ENCODE measurements at regions not wholly inside any gene's neighbourhood (a gene's known extent, or its start where the extent isn't known, plus 50 kb on each side); places are given as distances from the start of the nearest gene placed in this dataset.

- 97% methylated on average over 11 of the region's 24 CpGs for WGBS (ENCODE audit: insufficient coverage)
- no peak overlapping the region for H3K27ac Mint-ChIP-seq
- no peaks in the 10 kb centered on the region for H3K36me3 ChIP-seq (replicated peaks in 1 of 2; ENCODE audit: control extremely low read depth in 1 of 2, control insufficient read depth in 1 of 2, extremely low read depth in 1 of 2, insufficient read depth in 2 of 2, low read length in 1 of 2)
- H3K9ac ChIP-seq (ENCODE audit: low read length), result no peak overlapping the region
- no peak for ATAC-seq (ENCODE audit: low read depth)
- H3K27ac ChIP-seq (ENCODE audit: low read length in 2 of 2), result no peak overlapping the region
- peaks cover 0 to 12% (median under 1%) of the 10 kb centered on the region in 3 donors for H3K9me3 ChIP-seq (ENCODE audit: control extremely low read depth in 1 of 3, control insufficient read depth in 2 of 3, insufficient read depth in 1 of 3, low read length in 2 of 3)
- no peaks in the 10 kb centered on the region for H3K4me1 ChIP-seq (ENCODE audit: control insufficient read depth in 2 of 2, insufficient read depth in 2 of 2, low read length in 2 of 2)
- H3K79me2 ChIP-seq (ENCODE audit: control insufficient read depth, insufficient read depth, low read length), result no peaks in the 10 kb centered on the region
- H3K4me1 Mint-ChIP-seq, result no peaks in the 10 kb centered on the region
- no peaks in the 10 kb centered on the region for H3K9me3 Mint-ChIP-seq (ENCODE audit: insufficient read depth)
- no peaks in the 10 kb centered on the region for H3K27me3 ChIP-seq (replicated peaks in 1 of 4; ENCODE audit: control extremely low read depth in 1 of 4, control insufficient read depth in 3 of 4, insufficient read depth in 4 of 4, low read length in 3 of 4)
- ChIA-PET POLR2A (no interaction called here), CTCF (no interaction called here)
- intact Hi-C loops (cut with micrococcal nuclease), result no loop called here
- TF ChIP-seq, protein P1, sequence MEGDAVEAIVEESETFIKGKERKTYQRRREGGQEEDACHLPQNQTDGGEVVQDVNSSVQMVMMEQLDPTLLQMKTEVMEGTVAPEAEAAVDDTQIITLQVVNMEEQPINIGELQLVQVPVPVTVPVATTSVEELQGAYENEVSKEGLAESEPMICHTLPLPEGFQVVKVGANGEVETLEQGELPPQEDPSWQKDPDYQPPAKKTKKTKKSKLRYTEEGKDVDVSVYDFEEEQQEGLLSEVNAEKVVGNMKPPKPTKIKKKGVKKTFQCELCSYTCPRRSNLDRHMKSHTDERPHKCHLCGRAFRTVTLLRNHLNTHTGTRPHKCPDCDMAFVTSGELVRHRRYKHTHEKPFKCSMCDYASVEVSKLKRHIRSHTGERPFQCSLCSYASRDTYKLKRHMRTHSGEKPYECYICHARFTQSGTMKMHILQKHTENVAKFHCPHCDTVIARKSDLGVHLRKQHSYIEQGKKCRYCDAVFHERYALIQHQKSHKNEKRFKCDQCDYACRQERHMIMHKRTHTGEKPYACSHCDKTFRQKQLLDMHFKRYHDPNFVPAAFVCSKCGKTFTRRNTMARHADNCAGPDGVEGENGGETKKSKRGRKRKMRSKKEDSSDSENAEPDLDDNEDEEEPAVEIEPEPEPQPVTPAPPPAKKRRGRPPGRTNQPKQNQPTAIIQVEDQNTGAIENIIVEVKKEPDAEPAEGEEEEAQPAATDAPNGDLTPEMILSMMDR (IDR thresholded peaks at IDR 0.05), result no peak
- TF ChIP-seq EZH2 (IDR thresholded peaks at IDR 0.05; ENCODE audit: borderline replicate concordance, insufficient read depth, low read depth, low read length, poor library complexity, severe bottlenecking), result no peak
- no peaks in the 10 kb centered on the region for H4K20me1 ChIP-seq (ENCODE audit: control insufficient read depth, insufficient read depth, low read length, poor library complexity, severe bottlenecking)
- DNase-seq, result no peak
- no peak overlapping the region for H3K4me3 Mint-ChIP-seq
- H3K4me3 ChIP-seq (ENCODE audit: control extremely low read depth in 1 of 5, extremely low read depth in 1 of 5, insufficient read depth in 1 of 5, low read depth in 2 of 5, low read length in 4 of 5), result no peak overlapping the region
- H2AFZ ChIP-seq (ENCODE audit: insufficient read depth, low read depth, low read length, poor library complexity, severe bottlenecking), result no peak overlapping the region
- H3K4me2 ChIP-seq (replicated peaks; ENCODE audit: low read depth, low read length, poor library complexity, severe bottlenecking), result no peak overlapping the region
- no peaks in the 10 kb centered on the region for H3K27me3 Mint-ChIP-seq
Measured at GRCh38 chr4:187176261-187176910, 452.7 kb upstream of the FAT1 start.

DNA sequence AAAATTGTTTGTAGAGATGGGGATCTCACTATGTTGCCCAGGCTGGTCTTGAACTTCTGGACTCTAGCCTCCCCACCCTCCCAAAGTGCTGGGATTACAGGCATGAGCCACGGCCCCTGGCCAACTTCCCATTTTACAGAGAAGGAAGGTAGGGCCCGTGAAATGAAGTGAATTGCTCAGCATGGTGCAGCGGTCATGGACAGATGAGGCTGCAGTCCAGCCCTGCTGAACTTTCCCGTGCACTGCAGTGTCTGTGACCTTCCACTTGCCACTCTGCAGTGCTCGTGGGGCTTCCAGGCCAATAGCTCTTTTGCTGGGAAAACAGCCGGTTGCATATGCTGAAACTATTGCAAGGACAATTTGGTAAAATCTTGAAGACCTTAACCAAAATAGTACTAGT, 454.4 kb upstream of the FAT1 start:
- Histone ChIP-seq H3K9ac (ENCODE audit: low read length) (no peak overlapping the region), H2AFZ (ENCODE audit: insufficient read depth, low read depth, low read length, poor library complexity, severe bottlenecking) (no peak overlapping the region), H3K27me3 (replicated peaks in 1 of 4; ENCODE audit: control extremely low read depth in 1 of 4, control insufficient read depth in 3 of 4, insufficient read depth in 4 of 4, low read length in 3 of 4) (no peaks in the 10 kb centered on the region), H3K36me3 (replicated peaks in 1 of 2; ENCODE audit: control extremely low read depth in 1 of 2, control insufficient read depth in 1 of 2, extremely low read depth in 1 of 2, insufficient read depth in 2 of 2, low read length in 1 of 2) (no peaks in the 10 kb centered on the region), H3K4me3 (ENCODE audit: control extremely low read depth in 1 of 5, extremely low read depth in 1 of 5, insufficient read depth in 1 of 5, low read depth in 2 of 5, low read length in 4 of 5) (no peak overlapping the region), H3K4me2 (replicated peaks; ENCODE audit: low read depth, low read length, poor library complexity, severe bottlenecking) (no peak overlapping the region), H3K4me1 (ENCODE audit: control insufficient read depth in 2 of 2, insufficient read depth in 2 of 2, low read length in 2 of 2) (no peaks in the 10 kb centered on the region), H3K27ac (ENCODE audit: low read length in 2 of 2) (no peak overlapping the region), H3K9me3 (ENCODE audit: control extremely low read depth in 1 of 3, control insufficient read depth in 2 of 3, insufficient read depth in 1 of 3, low read length in 2 of 3) (peaks cover 0 to 12% (median 2%) of the 10 kb centered on the region in 3 donors), H3K79me2 (ENCODE audit: control insufficient read depth, insufficient read depth, low read length) (no peaks in the 10 kb centered on the region), H4K20me1 (ENCODE audit: control insufficient read depth, insufficient read depth, low read length, poor library complexity, severe bottlenecking) (no peaks in the 10 kb centered on the region)
- peaks cover 2% of the 10 kb centered on the region for H3K9me3 Mint-ChIP-seq (ENCODE audit: insufficient read depth)
- no peaks in the 10 kb centered on the region for H3K4me1 Mint-ChIP-seq
- TF ChIP-seq EZH2 (IDR thresholded peaks at IDR 0.05; ENCODE audit: borderline replicate concordance, insufficient read depth, low read depth, low read length, poor library complexity, severe bottlenecking), result no peak
- TF ChIP-seq, protein P1 (IDR thresholded peaks at IDR 0.05), result no peak
- H3K27ac Mint-ChIP-seq, result no peak overlapping the region
- no peak overlapping the region for H3K4me3 Mint-ChIP-seq
- CTCF ChIA-PET, result no interaction called here
- POLR2A ChIA-PET, result no interaction called here
- ATAC-seq (ENCODE audit: low read depth) (no peak), DNase-seq (no peak)
- WGBS (ENCODE audit: insufficient coverage), result 74% methylated on average over 4 of the region's 6 CpGs
- no peaks in the 10 kb centered on the region for H3K27me3 Mint-ChIP-seq
- intact Hi-C loops (cut with micrococcal nuclease), result no loop called here

All from B cell (primary cell).